Body of pancreas (tissue), 4 donors: ENCODE measurements at regions not wholly inside any gene's neighbourhood (a gene's known extent, or its start where the extent isn't known, plus 50 kb on each side); places are given as distances from the start of the nearest gene placed in this dataset.

ENCODE experiments used
- ATAC-seq: fragments of 150-250 bp; one replicate; pipeline ENCODE4 v1.9.1; 2016
- DNase-seq, 4 donors: peaks; one replicate each; pipeline ENCODE4 v3.0.0-alpha.2; 2019
- H3K27ac ChIP-seq, 4 donors: fragments of 200-600 bp; sonication (generic); 1 replicate in 3 of 4; 2 replicates in 1 of 4; pipeline versions ENCODE4 v1.5.1 to v1.6.1; 2016 to 2019; ENCODE audit warnings: mild to moderate bottlenecking in 1 of 4, mixed read lengths in 1 of 4, moderate library complexity in 1 of 4
- H3K27me3 ChIP-seq, 2 donors: fragments of 200-600 bp; sonication (generic); one replicate each; pipeline ENCODE4 v1.6.0; 2016; ENCODE audit warnings: mild to moderate bottlenecking in 1 of 2
- H3K36me3 ChIP-seq, 2 donors: fragments of 200-600 bp; sonication (generic); replicated peaks in 1 of 2; 2 replicates each; pipeline ENCODE4 v1.5.1; 2016; ENCODE audit warnings: low read depth in 2 of 2; ENCODE audit not compliant: insufficient read depth in 1 of 2
- H3K4me1 ChIP-seq: fragments of 200-600 bp; sonication (generic); one replicate; pipeline ENCODE4 v1.6.0; 2016
- H3K4me3 ChIP-seq, 2 donors: fragments of 200-600 bp; sonication (generic); 1 replicate in 1 of 2; 2 replicates in 1 of 2; pipeline ENCODE4 v1.5.1; 2016 to 2019
- H3K9me3 ChIP-seq, 3 donors: fragments of 200-600 bp; sonication (generic); 1 replicate in 2 of 3; 2 replicates in 1 of 3; pipeline ENCODE4 v1.5.1; 2016
- POLR2A ChIP-seq, 3 donors: fragments of 450-650 bp; IDR thresholded peaks; one replicate each; pipeline ENCODE4 v1.6.1; 2016; ENCODE audit warnings: antibody characterized with exemption in 3 of 3, mild to moderate bottlenecking in 2 of 3
- WGBS, 2 donors: methylation state at CpG; one replicate each; pipeline ENCODE4 v1.1.5; 2017; 5-methylcytosine and 5-hydroxymethylcytosine counted together
- intact Hi-C: fragments of 100-400 bp; cut with DNase I; formaldehyde crosslinking; loops from one replicate; pipeline ENCODE4 v1.15.1; 2023
- TF ChIP-seq, protein P1 (sequence below), 7 experiments: fragments of 450-650 bp in 4 of 7; fragments of 200-600 bp in 3 of 7; sonication (generic) in 3 of 7; IDR thresholded peaks; one replicate each; pipeline ENCODE4 v1.5.1; 2016 to 2019; ENCODE audit warnings: antibody characterized with exemption in 7 of 7

DNA sequence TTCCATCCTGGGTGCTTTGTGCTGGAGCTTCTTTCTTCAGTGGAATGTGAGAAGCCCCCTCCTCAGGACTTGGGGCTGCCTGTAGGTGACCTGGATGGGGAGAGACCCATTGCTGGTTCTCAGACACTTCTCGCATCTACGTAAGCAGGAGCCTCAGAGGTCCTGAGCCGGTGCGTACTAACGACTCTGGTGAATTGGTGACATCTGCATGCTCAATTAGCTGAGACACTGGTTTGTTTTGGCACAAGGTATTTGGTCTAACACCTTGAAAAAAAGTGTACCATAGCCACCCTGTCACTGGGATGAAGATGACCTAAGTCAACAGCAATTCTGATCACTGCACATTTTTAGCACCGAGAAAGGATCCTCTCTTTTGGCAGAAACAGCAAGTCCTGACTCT, 57.7 kb downstream of the LRRC30 start:
- intact Hi-C loops, result no loop called here
- WGBS, 2 donors, result 71% methylated on average over 6 of the region's 6 CpGs
- Histone ChIP-seq H3K4me3 (no peak overlapping the region), H3K36me3 (no peaks in the 10 kb centered on the region), H3K27ac (no peak overlapping the region), H3K27me3 (no peaks in the 10 kb centered on the region), H3K4me1 (no peaks in the 10 kb centered on the region), H3K9me3 (no peaks in the 10 kb centered on the region)
- no peak for ATAC-seq
- TF ChIP-seq POLR2A (IDR thresholded peaks at IDR 0.05), result no peak
- TF ChIP-seq, protein P1, sequence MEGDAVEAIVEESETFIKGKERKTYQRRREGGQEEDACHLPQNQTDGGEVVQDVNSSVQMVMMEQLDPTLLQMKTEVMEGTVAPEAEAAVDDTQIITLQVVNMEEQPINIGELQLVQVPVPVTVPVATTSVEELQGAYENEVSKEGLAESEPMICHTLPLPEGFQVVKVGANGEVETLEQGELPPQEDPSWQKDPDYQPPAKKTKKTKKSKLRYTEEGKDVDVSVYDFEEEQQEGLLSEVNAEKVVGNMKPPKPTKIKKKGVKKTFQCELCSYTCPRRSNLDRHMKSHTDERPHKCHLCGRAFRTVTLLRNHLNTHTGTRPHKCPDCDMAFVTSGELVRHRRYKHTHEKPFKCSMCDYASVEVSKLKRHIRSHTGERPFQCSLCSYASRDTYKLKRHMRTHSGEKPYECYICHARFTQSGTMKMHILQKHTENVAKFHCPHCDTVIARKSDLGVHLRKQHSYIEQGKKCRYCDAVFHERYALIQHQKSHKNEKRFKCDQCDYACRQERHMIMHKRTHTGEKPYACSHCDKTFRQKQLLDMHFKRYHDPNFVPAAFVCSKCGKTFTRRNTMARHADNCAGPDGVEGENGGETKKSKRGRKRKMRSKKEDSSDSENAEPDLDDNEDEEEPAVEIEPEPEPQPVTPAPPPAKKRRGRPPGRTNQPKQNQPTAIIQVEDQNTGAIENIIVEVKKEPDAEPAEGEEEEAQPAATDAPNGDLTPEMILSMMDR (IDR thresholded peaks at IDR 0.05), result no peak
- no peak for DNase-seq

GRCh38 chr18:7290077-7290476, 59.2 kb downstream of the LRRC30 start:
- Histone ChIP-seq H3K9me3 (no peaks in the 10 kb centered on the region), H3K27ac (no peak overlapping the region), H3K27me3 (no peaks in the 10 kb centered on the region), H3K4me1 (no peaks in the 10 kb centered on the region), H3K36me3 (no peaks in the 10 kb centered on the region), H3K4me3 (no peak overlapping the region)
- no peak for DNase-seq
- ATAC-seq, result no peak
- intact Hi-C loops, result no loop called here
- WGBS, 2 donors, result 62 to 63% methylated on average over 3 of the region's 3 CpGs
- no peak for TF ChIP-seq POLR2A (IDR thresholded peaks at IDR 0.05)
- TF ChIP-seq, protein P1 (IDR thresholded peaks at IDR 0.05), result no peak

DNA sequence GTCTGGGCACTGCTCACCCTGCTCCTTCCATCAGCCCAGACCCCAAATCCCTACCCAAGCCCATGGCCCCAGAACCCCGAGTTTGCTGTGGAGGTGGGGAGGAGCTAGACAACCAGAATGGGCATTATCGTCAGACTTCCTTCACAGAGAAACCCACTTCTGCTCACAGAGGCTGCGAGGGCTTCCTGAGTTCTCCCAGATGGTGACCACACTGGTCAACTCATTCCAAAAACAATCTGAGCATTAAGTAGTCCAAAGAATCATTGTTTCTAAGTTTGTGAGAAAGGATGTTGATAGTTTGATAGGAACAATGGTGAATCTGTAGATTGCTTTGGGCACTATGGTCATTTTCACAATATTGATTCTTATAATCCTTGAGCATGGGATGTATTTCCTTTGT, 60.2 kb downstream of the LRRC30 start:
- Histone ChIP-seq H3K4me3 (no peak overlapping the region), H3K27me3 (no peaks in the 10 kb centered on the region), H3K36me3 (no peaks in the 10 kb centered on the region), H3K27ac (no peak overlapping the region), H3K4me1 (no peaks in the 10 kb centered on the region), H3K9me3 (no peaks in the 10 kb centered on the region)
- ATAC-seq (no peak), DNase-seq (no peak)
- no peak for TF ChIP-seq POLR2A (IDR thresholded peaks at IDR 0.05)
- TF ChIP-seq, protein P1 (IDR thresholded peaks at IDR 0.05), result no peak
- intact Hi-C loops, result no loop called here
- WGBS, 2 donors, result 43 to 65% methylated on average over 3 of the region's 3 CpGs

DNA sequence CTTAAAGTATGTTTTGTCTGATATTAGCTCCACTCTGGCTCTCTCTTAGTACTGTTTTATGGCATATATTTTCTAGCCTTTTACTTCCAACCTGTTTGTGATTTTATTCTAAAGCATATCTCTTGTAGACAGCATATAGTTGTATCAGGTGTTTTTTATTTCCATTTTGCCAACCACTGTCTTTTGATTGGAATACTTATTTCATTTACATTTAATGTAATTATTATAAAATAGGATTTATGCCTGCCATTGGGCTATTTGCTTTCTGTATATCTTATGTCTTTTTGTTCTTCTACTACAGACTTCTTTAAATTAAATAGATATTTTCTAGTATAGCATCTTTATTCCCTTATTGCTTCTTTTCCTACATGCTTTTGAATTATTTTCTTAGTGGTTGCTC, 67.3 kb downstream of the LRRC30 start:
- no peak overlapping the region for H3K4me3 ChIP-seq
- intact Hi-C loops, result no loop called here
- TF ChIP-seq, protein P1 (IDR thresholded peaks at IDR 0.05), result no peak
- no peak for TF ChIP-seq POLR2A (IDR thresholded peaks at IDR 0.05)
- no peaks in the 10 kb centered on the region for H3K27me3 ChIP-seq
- ATAC-seq, result no peak
- no peaks in the 10 kb centered on the region for H3K4me1 ChIP-seq
- no peak overlapping the region for H3K27ac ChIP-seq
- no peak for DNase-seq
- no peaks in the 10 kb centered on the region for H3K36me3 ChIP-seq
- H3K9me3 ChIP-seq, result no peaks in the 10 kb centered on the region

DNA sequence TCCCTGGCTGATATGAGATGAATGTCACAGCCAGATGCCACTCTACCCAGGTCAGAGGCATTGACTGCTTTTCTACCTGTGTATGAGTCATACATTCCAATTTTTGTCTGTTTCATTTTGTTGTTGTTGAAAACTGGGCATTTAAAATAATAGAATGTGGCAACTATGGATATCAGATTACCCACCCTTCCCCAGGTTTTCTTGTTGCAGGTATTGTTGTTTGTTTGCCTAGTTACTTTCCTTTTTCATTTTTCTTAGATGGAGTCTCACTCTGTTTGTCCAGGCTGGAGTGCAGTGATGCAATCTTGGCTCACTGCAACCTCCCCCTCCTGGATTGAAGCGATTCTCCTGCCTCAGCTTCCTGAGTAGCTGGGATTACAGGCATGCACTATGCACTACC, 70.2 kb downstream of the LRRC30 start:
- H3K27me3 ChIP-seq, result no peaks in the 10 kb centered on the region
- 75 to 100% methylated on average over 1 of the region's 1 CpG for WGBS, 2 donors
- intact Hi-C loops, result no loop called here
- TF ChIP-seq POLR2A (IDR thresholded peaks at IDR 0.05), result no peak
- TF ChIP-seq, protein P1 (IDR thresholded peaks at IDR 0.05), result no peak
- no peaks in the 10 kb centered on the region for H3K9me3 ChIP-seq
- H3K36me3 ChIP-seq, result no peaks in the 10 kb centered on the region
- DNase-seq, result no peak
- H3K4me1 ChIP-seq, result no peaks in the 10 kb centered on the region
- no peak overlapping the region for H3K4me3 ChIP-seq
- H3K27ac ChIP-seq, result no peak overlapping the region
- ATAC-seq, result no peak
